ENCODE measurements at regions not wholly inside any gene's neighbourhood (a gene's known extent, or its start where the extent isn't known, plus 50 kb on each side); places are given as distances from the start of the nearest gene placed in this dataset.
"Not testable (repeated sequence)": the region's sequence is repeated elsewhere in the genome, so short reads cannot be mapped to it uniquely, and the experiment has no call there.

DNA sequence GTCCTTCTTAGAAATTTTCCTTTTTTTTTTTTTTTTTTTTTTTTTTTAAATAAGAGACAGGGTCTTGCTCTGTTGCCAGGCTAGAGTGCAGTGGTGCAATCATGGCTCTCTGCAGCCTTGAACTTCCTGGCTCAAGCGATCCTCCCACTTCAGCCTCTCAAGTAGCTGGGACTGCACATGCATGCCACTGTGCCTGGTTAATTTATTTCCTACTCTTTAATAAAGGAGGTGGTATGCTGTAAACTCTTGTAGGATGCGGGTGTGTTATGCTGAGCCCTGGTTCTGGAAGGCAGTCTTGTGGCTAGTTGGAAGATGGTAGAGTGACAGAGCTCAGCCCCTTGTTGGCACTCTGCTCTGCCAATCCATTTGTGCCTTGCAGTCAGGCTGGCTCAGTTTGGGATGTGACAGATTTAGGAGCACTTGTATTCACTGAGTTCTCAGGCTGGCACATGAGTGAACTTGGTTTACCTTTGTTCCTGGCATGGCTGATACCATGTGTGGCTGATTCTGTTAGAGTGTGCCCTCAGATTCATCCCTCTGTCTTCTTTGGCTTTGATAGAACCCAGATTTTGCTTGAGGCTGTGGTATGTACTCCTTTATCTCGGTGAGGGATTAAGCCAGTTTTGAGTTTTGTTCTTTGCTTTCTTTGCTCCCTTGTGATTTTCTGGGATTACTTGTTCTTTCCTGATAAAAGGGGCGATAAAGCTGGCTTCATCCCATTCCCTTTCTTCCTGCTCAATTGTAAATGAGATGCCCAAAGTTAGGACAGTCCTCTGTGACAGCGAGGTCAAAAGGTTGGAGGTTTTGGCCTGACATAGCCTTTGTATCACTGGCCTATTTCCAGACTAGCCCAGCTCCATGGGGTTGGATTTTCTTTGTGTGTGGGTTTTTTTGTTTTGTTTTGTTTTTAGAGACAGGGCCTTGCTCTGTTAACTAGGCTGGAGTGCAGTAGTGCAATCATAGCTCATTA is 91.2 kb upstream of the CRYM start:
- H4K20me1 ChIP-seq (ENCODE audit: control insufficient read depth, insufficient read depth, low read length, poor library complexity, severe bottlenecking); H2AFZ ChIP-seq (ENCODE audit: insufficient read depth, low read depth, low read length, poor library complexity, severe bottlenecking); H3K4me3 ChIP-seq (ENCODE audit: control extremely low read depth in 1 of 5, extremely low read depth in 1 of 5, insufficient read depth in 1 of 5, low read depth in 2 of 5, low read length in 4 of 5); H3K9me3 ChIP-seq (ENCODE audit: control extremely low read depth in 1 of 3, control insufficient read depth in 2 of 3, insufficient read depth in 1 of 3, low read length in 2 of 3); H3K4me3 Mint-ChIP-seq; intact Hi-C loops (cut with micrococcal nuclease); H3K4me2 ChIP-seq (replicated peaks; ENCODE audit: low read depth, low read length, poor library complexity, severe bottlenecking); H3K36me3 ChIP-seq (replicated peaks in 1 of 2; ENCODE audit: control extremely low read depth in 1 of 2, control insufficient read depth in 1 of 2, extremely low read depth in 1 of 2, insufficient read depth in 2 of 2, low read length in 1 of 2); H3K27ac ChIP-seq (ENCODE audit: low read length in 2 of 2); H3K27me3 ChIP-seq (replicated peaks in 1 of 4; ENCODE audit: control extremely low read depth in 1 of 4, control insufficient read depth in 3 of 4, insufficient read depth in 4 of 4, low read length in 3 of 4); DNase-seq; H3K9me3 Mint-ChIP-seq (ENCODE audit: insufficient read depth); CTCF ChIA-PET; ATAC-seq (ENCODE audit: low read depth); H3K79me2 ChIP-seq (ENCODE audit: control insufficient read depth, insufficient read depth, low read length); H3K27me3 Mint-ChIP-seq; H3K9ac ChIP-seq (ENCODE audit: low read length): not testable (repeated sequence)
- Mint-ChIP-seq H3K27ac (peak overlapping the region; percentile 50), H3K4me1 (peaks cover 30% of the 10 kb centered on the region)
- H3K4me1 ChIP-seq (ENCODE audit: control insufficient read depth in 2 of 2, insufficient read depth in 2 of 2, low read length in 2 of 2) = peaks cover 15 to 32% of the 10 kb centered on the region in 2 donors
- POLR2A ChIA-PET = interaction anchor here (0.8 kb wide), 1 partner anchor 11 kb away, joined by 9 read pairs; no protein-coding TSS in a partner anchor
- 100% methylated on average over 1 of the region's 5 CpGs for WGBS (ENCODE audit: insufficient coverage)

GRCh38 chr16:21367733-21368421 is 89.8 kb upstream of the CRYM start:
- H4K20me1 ChIP-seq (ENCODE audit: control insufficient read depth, insufficient read depth, low read length, poor library complexity, severe bottlenecking); CTCF ChIA-PET; H3K9me3 ChIP-seq (ENCODE audit: control extremely low read depth in 1 of 3, control insufficient read depth in 2 of 3, insufficient read depth in 1 of 3, low read length in 2 of 3); H3K9ac ChIP-seq (ENCODE audit: low read length); H3K79me2 ChIP-seq (ENCODE audit: control insufficient read depth, insufficient read depth, low read length); H3K4me2 ChIP-seq (replicated peaks; ENCODE audit: low read depth, low read length, poor library complexity, severe bottlenecking); H3K4me3 ChIP-seq (ENCODE audit: control extremely low read depth in 1 of 5, extremely low read depth in 1 of 5, insufficient read depth in 1 of 5, low read depth in 2 of 5, low read length in 4 of 5); H3K36me3 ChIP-seq (replicated peaks in 1 of 2; ENCODE audit: control extremely low read depth in 1 of 2, control insufficient read depth in 1 of 2, extremely low read depth in 1 of 2, insufficient read depth in 2 of 2, low read length in 1 of 2); intact Hi-C loops (cut with micrococcal nuclease); H2AFZ ChIP-seq (ENCODE audit: insufficient read depth, low read depth, low read length, poor library complexity, severe bottlenecking); H3K27me3 ChIP-seq (replicated peaks in 1 of 4; ENCODE audit: control extremely low read depth in 1 of 4, control insufficient read depth in 3 of 4, insufficient read depth in 4 of 4, low read length in 3 of 4); H3K27me3 Mint-ChIP-seq; H3K9me3 Mint-ChIP-seq (ENCODE audit: insufficient read depth): not testable (repeated sequence)
- Mint-ChIP-seq H3K4me3 (peak overlapping the region; percentile 69), H3K4me1 (peaks cover 41% of the 10 kb centered on the region), H3K27ac (peak overlapping the region; percentile 92)
- Histone ChIP-seq H3K4me1 (ENCODE audit: control insufficient read depth in 2 of 2, insufficient read depth in 2 of 2, low read length in 2 of 2) (peaks cover 26 to 45% of the 10 kb centered on the region in 2 donors), H3K27ac (ENCODE audit: low read length in 2 of 2) (peak overlapping the region; percentile 72 to 85)
- WGBS (ENCODE audit: insufficient coverage) = 19% methylated on average over 4 of the region's 9 CpGs
- peak; percentile 66 for DNase-seq
- peak; percentile 50 for ATAC-seq (ENCODE audit: low read depth)
- POLR2A ChIA-PET = interaction anchor here (0.8 kb wide), 1 partner anchor 10 kb away, joined by 9 read pairs; no protein-coding TSS in a partner anchor

GRCh38 chr16:21366998-21367397 is 88.9 kb upstream of the CRYM start:
- H3K27me3 ChIP-seq (replicated peaks in 1 of 4; ENCODE audit: control extremely low read depth in 1 of 4, control insufficient read depth in 3 of 4, insufficient read depth in 4 of 4, low read length in 3 of 4); ATAC-seq (ENCODE audit: low read depth); H3K9me3 Mint-ChIP-seq (ENCODE audit: insufficient read depth); H3K79me2 ChIP-seq (ENCODE audit: control insufficient read depth, insufficient read depth, low read length); H4K20me1 ChIP-seq (ENCODE audit: control insufficient read depth, insufficient read depth, low read length, poor library complexity, severe bottlenecking); H3K4me3 Mint-ChIP-seq; H3K9ac ChIP-seq (ENCODE audit: low read length); H3K4me3 ChIP-seq (ENCODE audit: control extremely low read depth in 1 of 5, extremely low read depth in 1 of 5, insufficient read depth in 1 of 5, low read depth in 2 of 5, low read length in 4 of 5); H3K9me3 ChIP-seq (ENCODE audit: control extremely low read depth in 1 of 3, control insufficient read depth in 2 of 3, insufficient read depth in 1 of 3, low read length in 2 of 3); H3K27me3 Mint-ChIP-seq; H3K4me2 ChIP-seq (replicated peaks; ENCODE audit: low read depth, low read length, poor library complexity, severe bottlenecking); DNase-seq; H2AFZ ChIP-seq (ENCODE audit: insufficient read depth, low read depth, low read length, poor library complexity, severe bottlenecking); H3K36me3 ChIP-seq (replicated peaks in 1 of 2; ENCODE audit: control extremely low read depth in 1 of 2, control insufficient read depth in 1 of 2, extremely low read depth in 1 of 2, insufficient read depth in 2 of 2, low read length in 1 of 2); H3K27ac Mint-ChIP-seq; POLR2A ChIA-PET; intact Hi-C loops (cut with micrococcal nuclease): not testable (repeated sequence)
- CTCF ChIA-PET = interaction anchor here (0.7 kb wide), 1 partner anchor 178 kb away, joined by 3 read pairs; no protein-coding TSS in a partner anchor
- WGBS (ENCODE audit: insufficient coverage) = no CpG with 5 or more reads among the region's 2 CpGs
- Histone ChIP-seq H3K4me1 (ENCODE audit: control insufficient read depth in 2 of 2, insufficient read depth in 2 of 2, low read length in 2 of 2) (peaks cover 34 to 54% of the 10 kb centered on the region in 2 donors), H3K27ac (ENCODE audit: low read length in 2 of 2) (peak overlapping the region; percentile 72 to 78)
- H3K4me1 Mint-ChIP-seq = peaks cover 49% of the 10 kb centered on the region
